Thymus (tissue), 11 donors: ENCODE measurements at regions not wholly inside any gene's neighbourhood (a gene's known extent, or its start where the extent isn't known, plus 50 kb on each side); places are given as distances from the start of the nearest gene placed in this dataset.
"Not testable (repeated sequence)": the region's sequence is repeated elsewhere in the genome, so short reads cannot be mapped to it uniquely, and the experiment has no call there.

Experiments
- DNase-seq, 9 donors: peaks; one replicate each; pipeline ENCODE4 v3.0.0-alpha.2; 2013; ENCODE audit warnings: low spot score in 9 of 9, low read depth in 6 of 9, missing footprints in 1 of 9
- H3K27ac ChIP-seq, 2 donors: one replicate each; pipeline ENCODE4 v1.5.1; 2013; ENCODE audit warnings: control low read depth in 1 of 2, low read depth in 1 of 2, low read length in 1 of 2, mild to moderate bottlenecking in 1 of 2, moderate library complexity in 1 of 2
- H3K27me3 ChIP-seq, 2 donors: one replicate each; pipeline ENCODE4 v1.5.1; 2013; ENCODE audit warnings: low read length in 1 of 2; ENCODE audit not compliant: control insufficient read depth in 2 of 2, insufficient read depth in 1 of 2
- H3K36me3 ChIP-seq, 2 donors: one replicate each; pipeline ENCODE4 v1.5.1; 2013; ENCODE audit warnings: low read length in 1 of 2, mild to moderate bottlenecking in 1 of 2, moderate library complexity in 1 of 2; ENCODE audit not compliant: control insufficient read depth in 2 of 2, insufficient read depth in 2 of 2
- H3K4me1 ChIP-seq, 2 donors: one replicate each; pipeline ENCODE4 v1.5.1; 2013; ENCODE audit warnings: low read length in 2 of 2; ENCODE audit not compliant: control insufficient read depth in 2 of 2, insufficient read depth in 2 of 2
- H3K4me3 ChIP-seq, 2 donors: one replicate each; pipeline ENCODE4 v1.5.1; 2013; ENCODE audit warnings: low read length in 2 of 2, control low read depth in 1 of 2, mild to moderate bottlenecking in 1 of 2
- H3K9me3 ChIP-seq, 2 donors: one replicate each; pipeline ENCODE4 v1.5.1; 2013; ENCODE audit warnings: low read length in 1 of 2, mild to moderate bottlenecking in 1 of 2; ENCODE audit not compliant: control insufficient read depth in 2 of 2, insufficient read depth in 1 of 2
- WGBS: extraction: QIAGEN DNeasy Blood & Tissue Kit; methylation state at CpG from one replicate; pipeline ENCODE4 v1.1.7; 2013; 5-methylcytosine and 5-hydroxymethylcytosine counted together
- donor health status: healthy.

- no peaks in the 10 kb centered on the region for H3K27me3 ChIP-seq
- WGBS = 91% methylated on average over 2 of the region's 2 CpGs
- H3K27ac ChIP-seq = no peak overlapping the region
- no peaks in the 10 kb centered on the region for H3K4me1 ChIP-seq
- H3K9me3 ChIP-seq = peaks cover 0 to 5% of the 10 kb centered on the region in 2 donors
- H3K36me3 ChIP-seq = no peaks in the 10 kb centered on the region
- H3K4me3 ChIP-seq = no peak overlapping the region
- DNase-seq = no peak
Observed at GRCh38 chr2:78162202-78162601, 640.0 kb upstream of the LRRTM4 start.

GRCh38 chr2:78172157-78172556, 650.0 kb upstream of the LRRTM4 start:
- not testable (repeated sequence) for H3K27me3 ChIP-seq, H3K4me1 ChIP-seq, H3K9me3 ChIP-seq, H3K36me3 ChIP-seq, DNase-seq, H3K4me3 ChIP-seq, H3K27ac ChIP-seq
- 97% methylated on average over 9 of the region's 9 CpGs for WGBS

GRCh38 chr2:78175645-78176044, 653.5 kb upstream of the LRRTM4 start:
- Histone ChIP-seq H3K36me3 (no peaks in the 10 kb centered on the region), H3K27me3 (no peaks in the 10 kb centered on the region), H3K9me3 (no peaks in the 10 kb centered on the region), H3K4me1 (no peaks in the 10 kb centered on the region), H3K27ac (no peak overlapping the region), H3K4me3 (no peak overlapping the region)
- WGBS = 35% methylated on average over 2 of the region's 2 CpGs
- no peak for DNase-seq

GRCh38 chr2:78201064-78201575, 678.9 kb upstream of the LRRTM4 start:
- 90% methylated on average over 2 of the region's 2 CpGs for WGBS
- DNase-seq = no peak

GRCh38 chr2:78202366-78202765, 680.2 kb upstream of the LRRTM4 start:
- 90% methylated on average over 3 of the region's 3 CpGs for WGBS
- no peak overlapping the region for H3K4me3 ChIP-seq
- H3K27me3 ChIP-seq = no peaks in the 10 kb centered on the region
- H3K9me3 ChIP-seq = no peaks in the 10 kb centered on the region
- H3K36me3 ChIP-seq = no peaks in the 10 kb centered on the region
- H3K27ac ChIP-seq = no peak overlapping the region
- no peaks in the 10 kb centered on the region for H3K4me1 ChIP-seq
- no peak for DNase-seq

More at GRCh38 chr2:78201064-78201575, 678.9 kb upstream of the LRRTM4 start:
- Histone ChIP-seq H3K4me3 (no peak overlapping the region), H3K27ac (no peak overlapping the region), H3K9me3 (no peaks in the 10 kb centered on the region), H3K36me3 (no peaks in the 10 kb centered on the region), H3K4me1 (no peaks in the 10 kb centered on the region), H3K27me3 (no peaks in the 10 kb centered on the region)

GRCh38 chr2:78202986-78203670, 681.0 kb upstream of the LRRTM4 start:
- no peaks in the 10 kb centered on the region for H3K4me1 ChIP-seq
- no peak overlapping the region for H3K27ac ChIP-seq
- no peak overlapping the region for H3K4me3 ChIP-seq
- no peaks in the 10 kb centered on the region for H3K9me3 ChIP-seq
- no peak for DNase-seq
- H3K27me3 ChIP-seq = no peaks in the 10 kb centered on the region
- H3K36me3 ChIP-seq = no peaks in the 10 kb centered on the region
- WGBS = 88% methylated on average over 7 of the region's 7 CpGs

- no peaks in the 10 kb centered on the region for H3K4me1 ChIP-seq
- no peak overlapping the region for H3K4me3 ChIP-seq
- H3K27me3 ChIP-seq = no peaks in the 10 kb centered on the region
- no peaks in the 10 kb centered on the region for H3K36me3 ChIP-seq
- no peaks in the 10 kb centered on the region for H3K9me3 ChIP-seq
- DNase-seq = no peak
- H3K27ac ChIP-seq = no peak overlapping the region
- WGBS = 94% methylated on average over 1 of the region's 1 CpG
Observed at GRCh38 chr2:78218066-78218465, 695.9 kb upstream of the LRRTM4 start.

- no peaks in the 10 kb centered on the region for H3K9me3 ChIP-seq
- no peaks in the 10 kb centered on the region for H3K36me3 ChIP-seq
- no peak overlapping the region for H3K27ac ChIP-seq
- no peak for DNase-seq
- no peak overlapping the region for H3K4me3 ChIP-seq
- WGBS = 92% methylated on average over 1 of the region's 1 CpG
- H3K27me3 ChIP-seq = no peaks in the 10 kb centered on the region
- no peaks in the 10 kb centered on the region for H3K4me1 ChIP-seq
Observed at GRCh38 chr2:78237704-78238103, 715.5 kb upstream of the LRRTM4 start.

GRCh38 chr2:78245394-78246135, 723.4 kb upstream of the LRRTM4 start:
- no peaks in the 10 kb centered on the region for H3K4me1 ChIP-seq
- H3K4me3 ChIP-seq = no peak overlapping the region
- no peaks in the 10 kb centered on the region for H3K36me3 ChIP-seq
- WGBS = 73% methylated on average over 4 of the region's 4 CpGs
- H3K27me3 ChIP-seq = no peaks in the 10 kb centered on the region
- H3K27ac ChIP-seq = no peak overlapping the region
- DNase-seq = no peak
- H3K9me3 ChIP-seq = no peaks in the 10 kb centered on the region
